Panc1 (cell line): ENCODE measurements at regions not wholly inside any gene's neighbourhood (a gene's known extent, or its start where the extent isn't known, plus 50 kb on each side); places are given as distances from the start of the nearest gene placed in this dataset.

Experiments used
- ATAC-seq: fragments of 200-7000 bp; cut with Tn5 transposase; 2 replicates; pipeline ENCODE4 v1.9.1; 2020; ENCODE audit warnings: mild to moderate bottlenecking, moderate library complexity
- BruUV-seq: library from RNA; stranded (reverse); fragments of 400-500 nt; replicated peaks from 2 replicates; lab custom pipeline; 2021; lab: Mats Ljungman, UMichigan
- CTCF ChIA-PET: fragments of 300-600 bp; sonication (Branson Sonifier 250); formaldehyde crosslinking; loops from one replicate; lab custom pipeline; 2022; ENCODE audit warnings: antibody characterized with exemption; lab: Charles Lee
- POLR2A ChIA-PET: fragments of 300-600 bp; sonication (Branson Sonifier 250); formaldehyde crosslinking; loops from one replicate; lab custom pipeline; 2022; ENCODE audit warnings: antibody characterized with exemption; lab: Charles Lee
- DNase-seq: peaks from one replicate; pipeline ENCODE4 v3.0.0-alpha.2; 2010; ENCODE audit warnings: low read depth, low spot score
- H3K27ac ChIP-seq: 2 replicates; pipeline ENCODE4 v1.5.1; 2011; ENCODE audit warnings: mild to moderate bottlenecking, low read length, inconsistent platforms
- H3K27me3 ChIP-seq: fragments of 200-500 bp; sonication (Bioruptor generic); 2 replicates; pipeline ENCODE4 v1.6.0; 2014; ENCODE audit warnings: low read length, inconsistent platforms; ENCODE audit not compliant: control insufficient read depth, insufficient read depth
- H3K36me3 ChIP-seq: fragments of 200-500 bp; sonication (Bioruptor generic); 2 replicates; pipeline ENCODE4 v1.5.1; 2014; ENCODE audit warnings: inconsistent platforms, mild to moderate bottlenecking, low read length, moderate library complexity; ENCODE audit not compliant: control insufficient read depth, insufficient read depth
- H3K4me1 ChIP-seq: 2 replicates; pipeline ENCODE4 v1.5.1; 2011; ENCODE audit warnings: inconsistent platforms, mild to moderate bottlenecking, low read length, moderate library complexity; ENCODE audit not compliant: control insufficient read depth, insufficient read depth
- H3K4me3 ChIP-seq, 2 experiments: 2 replicates each; pipeline ENCODE4 v1.5.1; 2011 to 2012; ENCODE audit warnings: low read depth in 2 of 2, low read length in 2 of 2, mild to moderate bottlenecking in 2 of 2, inconsistent platforms in 1 of 2, moderate library complexity in 1 of 2
- H3K9me3 ChIP-seq: fragments of 200-500 bp; sonication (Bioruptor generic); 2 replicates; pipeline ENCODE4 v1.5.1; 2014; ENCODE audit warnings: low read depth, mild to moderate bottlenecking, inconsistent platforms, low read length, moderate library complexity; ENCODE audit not compliant: control insufficient read depth, insufficient read depth
- POLR2AphosphoS5 ChIP-seq: IDR thresholded peaks from 2 replicates; pipeline ENCODE4 v1.6.1; 2012; ENCODE audit warnings: mild to moderate bottlenecking, low read depth, low read length, moderate library complexity
- SIN3A ChIP-seq: IDR thresholded peaks from 2 replicates; pipeline ENCODE4 v1.6.1; 2012; ENCODE audit warnings: low read depth, mild to moderate bottlenecking, low read length, moderate library complexity, borderline replicate concordance; ENCODE audit not compliant: insufficient read depth
- TCF7L2 ChIP-seq: IDR thresholded peaks from 2 replicates; pipeline ENCODE4 v1.6.1; 2011; ENCODE audit warnings: mild to moderate bottlenecking, low read depth, low read length, inconsistent platforms
- in situ Hi-C: cut with HindIII; loops from 2 replicates; pipeline ENCODE4 v1.10.0; 2016; ENCODE audit warnings: low sequenced_read_pairs, low pct_unique_long_range_greater_than_20kb
- intact Hi-C: fragments of 100-400 bp; cut with micrococcal nuclease; formaldehyde crosslinking; loops from one replicate; pipeline ENCODE4 v1.10.0; 2022; ENCODE audit not compliant: unreplicated experiment
- TF ChIP-seq, protein P1 (sequence below): fragments of 450-650 bp; IDR thresholded peaks from 2 replicates; pipeline ENCODE4 v1.5.1; 2017; ENCODE audit warnings: mild to moderate bottlenecking
- TF ChIP-seq, protein P2 (sequence below), 2 experiments: IDR thresholded peaks; 2 replicates each; pipeline ENCODE4 v1.6.1; 2011 to 2012; ENCODE audit warnings: low read depth in 2 of 2, control low read depth in 1 of 2, low read length in 1 of 2, mild to moderate bottlenecking in 1 of 2, moderate library complexity in 1 of 2; ENCODE audit not compliant: insufficient read depth in 1 of 2

DNA sequence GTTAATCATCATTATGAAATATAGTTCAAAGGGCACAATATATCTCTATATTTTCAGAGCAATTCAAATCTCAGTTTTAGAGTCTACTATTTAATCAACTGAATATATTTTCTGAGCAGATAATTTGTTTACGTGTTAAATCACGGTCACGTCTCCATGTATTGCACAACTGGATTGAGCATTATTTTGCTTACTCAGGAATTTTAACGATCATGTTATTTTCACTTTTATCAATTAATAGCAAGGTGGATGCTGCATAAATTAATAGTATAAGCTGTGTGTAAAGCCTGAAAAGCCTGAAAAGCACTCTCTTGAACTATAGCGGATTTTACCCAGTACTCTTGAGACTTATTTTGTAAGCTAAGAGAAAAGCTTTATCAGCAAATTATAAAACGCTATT is 374.9 kb downstream of the MAGEB5 start:
- no peaks in the 10 kb centered on the region for H3K4me1 ChIP-seq
- no TSS peak for BruUV-seq
- TF ChIP-seq, protein P1, sequence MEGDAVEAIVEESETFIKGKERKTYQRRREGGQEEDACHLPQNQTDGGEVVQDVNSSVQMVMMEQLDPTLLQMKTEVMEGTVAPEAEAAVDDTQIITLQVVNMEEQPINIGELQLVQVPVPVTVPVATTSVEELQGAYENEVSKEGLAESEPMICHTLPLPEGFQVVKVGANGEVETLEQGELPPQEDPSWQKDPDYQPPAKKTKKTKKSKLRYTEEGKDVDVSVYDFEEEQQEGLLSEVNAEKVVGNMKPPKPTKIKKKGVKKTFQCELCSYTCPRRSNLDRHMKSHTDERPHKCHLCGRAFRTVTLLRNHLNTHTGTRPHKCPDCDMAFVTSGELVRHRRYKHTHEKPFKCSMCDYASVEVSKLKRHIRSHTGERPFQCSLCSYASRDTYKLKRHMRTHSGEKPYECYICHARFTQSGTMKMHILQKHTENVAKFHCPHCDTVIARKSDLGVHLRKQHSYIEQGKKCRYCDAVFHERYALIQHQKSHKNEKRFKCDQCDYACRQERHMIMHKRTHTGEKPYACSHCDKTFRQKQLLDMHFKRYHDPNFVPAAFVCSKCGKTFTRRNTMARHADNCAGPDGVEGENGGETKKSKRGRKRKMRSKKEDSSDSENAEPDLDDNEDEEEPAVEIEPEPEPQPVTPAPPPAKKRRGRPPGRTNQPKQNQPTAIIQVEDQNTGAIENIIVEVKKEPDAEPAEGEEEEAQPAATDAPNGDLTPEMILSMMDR, result no peak
- TF ChIP-seq SIN3A, result no peak
- TF ChIP-seq, protein P2, sequence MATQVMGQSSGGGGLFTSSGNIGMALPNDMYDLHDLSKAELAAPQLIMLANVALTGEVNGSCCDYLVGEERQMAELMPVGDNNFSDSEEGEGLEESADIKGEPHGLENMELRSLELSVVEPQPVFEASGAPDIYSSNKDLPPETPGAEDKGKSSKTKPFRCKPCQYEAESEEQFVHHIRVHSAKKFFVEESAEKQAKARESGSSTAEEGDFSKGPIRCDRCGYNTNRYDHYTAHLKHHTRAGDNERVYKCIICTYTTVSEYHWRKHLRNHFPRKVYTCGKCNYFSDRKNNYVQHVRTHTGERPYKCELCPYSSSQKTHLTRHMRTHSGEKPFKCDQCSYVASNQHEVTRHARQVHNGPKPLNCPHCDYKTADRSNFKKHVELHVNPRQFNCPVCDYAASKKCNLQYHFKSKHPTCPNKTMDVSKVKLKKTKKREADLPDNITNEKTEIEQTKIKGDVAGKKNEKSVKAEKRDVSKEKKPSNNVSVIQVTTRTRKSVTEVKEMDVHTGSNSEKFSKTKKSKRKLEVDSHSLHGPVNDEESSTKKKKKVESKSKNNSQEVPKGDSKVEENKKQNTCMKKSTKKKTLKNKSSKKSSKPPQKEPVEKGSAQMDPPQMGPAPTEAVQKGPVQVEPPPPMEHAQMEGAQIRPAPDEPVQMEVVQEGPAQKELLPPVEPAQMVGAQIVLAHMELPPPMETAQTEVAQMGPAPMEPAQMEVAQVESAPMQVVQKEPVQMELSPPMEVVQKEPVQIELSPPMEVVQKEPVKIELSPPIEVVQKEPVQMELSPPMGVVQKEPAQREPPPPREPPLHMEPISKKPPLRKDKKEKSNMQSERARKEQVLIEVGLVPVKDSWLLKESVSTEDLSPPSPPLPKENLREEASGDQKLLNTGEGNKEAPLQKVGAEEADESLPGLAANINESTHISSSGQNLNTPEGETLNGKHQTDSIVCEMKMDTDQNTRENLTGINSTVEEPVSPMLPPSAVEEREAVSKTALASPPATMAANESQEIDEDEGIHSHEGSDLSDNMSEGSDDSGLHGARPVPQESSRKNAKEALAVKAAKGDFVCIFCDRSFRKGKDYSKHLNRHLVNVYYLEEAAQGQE (IDR thresholded peaks at IDR 0.05; ENCODE audit: insufficient read depth in 1 of 2, low read depth in 2 of 2, low read length in 1 of 2), result no peak
- TF ChIP-seq TCF7L2, result no peak
- no peak for TF ChIP-seq POLR2AphosphoS5
- H3K27ac ChIP-seq, result no peak overlapping the region
- no peaks in the 10 kb centered on the region for H3K36me3 ChIP-seq
- CTCF ChIA-PET, result no interaction called here
- DNase-seq, result no peak
- POLR2A ChIA-PET, result no interaction called here
- in situ Hi-C loops (no loop called here), intact Hi-C loops (no loop called here)
- no peak for ATAC-seq
- H3K27me3 ChIP-seq, result no peaks in the 10 kb centered on the region
- H3K9me3 ChIP-seq, result no peaks in the 10 kb centered on the region
- no peak overlapping the region for H3K4me3 ChIP-seq

DNA sequence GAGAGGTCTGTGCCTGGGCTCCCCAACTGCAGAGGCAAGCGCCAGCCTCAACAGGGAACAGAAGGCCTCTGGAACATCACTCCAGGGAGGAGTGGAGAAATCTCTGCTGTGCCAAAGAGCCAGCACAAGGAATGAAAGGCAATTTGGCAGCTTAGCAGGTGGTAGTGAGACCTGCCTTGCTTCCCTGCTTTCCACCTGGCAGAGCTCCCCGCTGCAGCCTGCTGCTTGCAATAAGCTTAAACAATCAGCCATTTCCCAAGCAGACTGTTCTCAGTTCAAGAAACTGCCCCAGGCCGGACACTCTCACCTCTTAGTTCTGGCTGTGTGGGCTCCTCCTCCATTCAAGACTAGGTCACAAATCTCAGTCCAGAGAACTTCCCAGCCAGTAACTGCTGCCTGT is 370.6 kb downstream of the MAGEB5 start:
- BruUV-seq, result no TSS peak
- no peaks in the 10 kb centered on the region for H3K27me3 ChIP-seq
- TF ChIP-seq, protein P1, result no peak
- TF ChIP-seq TCF7L2, result no peak

DNA sequence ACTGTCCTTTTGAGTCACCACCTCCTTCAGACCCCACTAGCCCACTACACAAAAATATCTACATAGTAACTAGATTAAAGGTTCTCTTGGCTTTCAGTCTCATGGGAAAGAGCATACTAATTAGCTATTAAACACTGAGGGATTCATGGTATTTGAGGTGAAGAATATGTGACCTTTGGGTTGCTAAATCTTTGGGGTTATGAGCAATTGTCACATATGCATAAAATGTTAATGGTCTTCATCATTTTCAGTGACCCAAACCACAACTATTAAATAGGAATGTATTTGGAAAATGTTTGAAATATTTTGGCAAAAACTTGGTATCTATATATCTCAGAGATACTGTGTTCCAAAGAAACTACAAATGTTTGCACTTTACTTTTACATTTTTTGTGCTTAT is 365.1 kb downstream of the MAGEB5 start:
- in situ Hi-C loops (no loop called here), intact Hi-C loops (no loop called here)
- Histone ChIP-seq H3K4me3 (no peak overlapping the region), H3K4me1 (no peaks in the 10 kb centered on the region), H3K27ac (no peak overlapping the region), H3K9me3 (no peaks in the 10 kb centered on the region), H3K36me3 (no peaks in the 10 kb centered on the region), H3K27me3 (no peaks in the 10 kb centered on the region)
- ATAC-seq (no peak), DNase-seq (no peak)
- BruUV-seq, result no TSS peak
- ChIA-PET POLR2A (no interaction called here), CTCF (no interaction called here)
- TF ChIP-seq SIN3A (no peak), TCF7L2 (no peak), POLR2AphosphoS5 (no peak)
- TF ChIP-seq, protein P1, result no peak
- TF ChIP-seq, protein P2 (IDR thresholded peaks at IDR 0.05; ENCODE audit: insufficient read depth in 1 of 2, low read depth in 2 of 2, low read length in 1 of 2), result no peak

More for the DNA sequence above, 370.6 kb downstream of the MAGEB5 start:
- intact Hi-C loops, result no loop called here
- DNase-seq, result no peak
- Histone ChIP-seq H3K36me3 (no peaks in the 10 kb centered on the region), H3K4me1 (no peaks in the 10 kb centered on the region), H3K4me3 (no peak overlapping the region), H3K9me3 (no peaks in the 10 kb centered on the region), H3K27ac (no peak overlapping the region)
- in situ Hi-C loops, result no loop called here
- CTCF ChIA-PET, result no interaction called here
- no peak for ATAC-seq
- POLR2A ChIA-PET, result no interaction called here
